RWPE1 (cell line): ENCODE measurements at regions not wholly inside any gene's neighbourhood (a gene's known extent, or its start where the extent isn't known, plus 50 kb on each side); places are given as distances from the start of the nearest gene placed in this dataset.
A peak's percentile ranks its signal among the peaks of the same experiment; 100 is the strongest.

Experiments
- CTCF ChIA-PET: fragments of 350-600 bp; sonication (Branson Sonifier 250); formaldehyde crosslinking; extraction: SDS; loops from one replicate; lab custom pipeline; 2021; lab: Yijun Ruan, JAX
- POLR2A ChIA-PET: fragments of 400-600 bp; formaldehyde crosslinking; extraction: SDS; loops from one replicate; lab custom pipeline; 2020; ENCODE audit warnings: antibody characterized with exemption; ENCODE audit not compliant: low non-redundant PET; lab: Yijun Ruan, JAX
- DNase-seq: peaks from one replicate; pipeline ENCODE4 v3.0.0; 2012; ENCODE audit warnings: low spot score
- H3K27ac ChIP-seq: fragments of 450-650 bp; 2 replicates; pipeline ENCODE4 v1.5.1; 2017
- TF ChIP-seq, protein P1 (sequence below): fragments of 450-650 bp; conservative IDR thresholded peaks from 2 replicates; pipeline ENCODE4 v1.5.1; 2017; ENCODE audit warnings: low read depth, mild to moderate bottlenecking

DNA sequence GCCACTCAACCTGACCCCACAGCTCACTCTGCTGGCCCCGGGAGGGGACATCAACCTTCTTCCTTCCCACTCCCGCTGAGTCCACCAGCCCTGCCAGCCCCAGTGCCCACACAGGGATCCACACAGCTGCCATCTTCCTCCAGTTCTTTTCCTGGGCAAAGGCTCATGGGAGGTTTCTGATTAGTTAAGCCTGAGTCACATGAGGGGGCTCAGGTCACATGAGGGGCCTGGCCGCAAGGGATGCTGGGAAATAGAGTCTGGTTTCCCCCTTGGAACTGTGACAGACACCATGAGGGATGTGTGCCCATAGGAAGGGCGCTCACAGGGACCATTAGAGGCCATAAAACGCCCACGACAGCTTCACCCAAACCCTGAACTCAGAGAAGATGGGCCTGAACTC is 228.7 kb upstream of the SFSWAP start:
- no peak for DNase-seq
- TF ChIP-seq, protein P1, sequence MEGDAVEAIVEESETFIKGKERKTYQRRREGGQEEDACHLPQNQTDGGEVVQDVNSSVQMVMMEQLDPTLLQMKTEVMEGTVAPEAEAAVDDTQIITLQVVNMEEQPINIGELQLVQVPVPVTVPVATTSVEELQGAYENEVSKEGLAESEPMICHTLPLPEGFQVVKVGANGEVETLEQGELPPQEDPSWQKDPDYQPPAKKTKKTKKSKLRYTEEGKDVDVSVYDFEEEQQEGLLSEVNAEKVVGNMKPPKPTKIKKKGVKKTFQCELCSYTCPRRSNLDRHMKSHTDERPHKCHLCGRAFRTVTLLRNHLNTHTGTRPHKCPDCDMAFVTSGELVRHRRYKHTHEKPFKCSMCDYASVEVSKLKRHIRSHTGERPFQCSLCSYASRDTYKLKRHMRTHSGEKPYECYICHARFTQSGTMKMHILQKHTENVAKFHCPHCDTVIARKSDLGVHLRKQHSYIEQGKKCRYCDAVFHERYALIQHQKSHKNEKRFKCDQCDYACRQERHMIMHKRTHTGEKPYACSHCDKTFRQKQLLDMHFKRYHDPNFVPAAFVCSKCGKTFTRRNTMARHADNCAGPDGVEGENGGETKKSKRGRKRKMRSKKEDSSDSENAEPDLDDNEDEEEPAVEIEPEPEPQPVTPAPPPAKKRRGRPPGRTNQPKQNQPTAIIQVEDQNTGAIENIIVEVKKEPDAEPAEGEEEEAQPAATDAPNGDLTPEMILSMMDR: no peak
- no peak overlapping the region for H3K27ac ChIP-seq
- ChIA-PET POLR2A (no interaction called here), CTCF (interaction anchor here (0.6 kb wide), 1 partner anchor 14 kb away, joined by 6 read pairs; no protein-coding TSS in a partner anchor)

DNA sequence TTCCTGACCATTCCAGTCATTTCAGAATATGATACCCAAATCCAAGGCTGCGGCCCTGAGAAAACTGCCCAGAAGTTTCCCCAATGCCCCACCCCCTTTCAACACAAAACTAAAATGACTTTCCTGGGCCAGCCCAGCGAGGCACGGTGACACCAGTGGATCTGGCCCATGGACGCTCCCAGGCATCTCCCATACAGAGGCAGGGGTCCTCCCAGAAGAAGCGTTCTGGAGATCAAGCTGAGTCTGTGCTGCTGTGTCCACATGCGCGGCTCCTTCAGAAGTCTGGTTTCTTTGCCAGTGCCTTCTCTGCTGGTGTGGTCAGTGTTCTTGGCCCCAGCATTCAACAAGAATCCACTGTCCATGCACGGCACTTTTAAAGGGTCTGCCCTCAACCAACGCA is 228.2 kb upstream of the SFSWAP start:
- no peak overlapping the region for H3K27ac ChIP-seq
- no peak for DNase-seq
- TF ChIP-seq, protein P1: no peak
- POLR2A ChIA-PET: no interaction called here
- CTCF ChIA-PET: no interaction called here

DNA sequence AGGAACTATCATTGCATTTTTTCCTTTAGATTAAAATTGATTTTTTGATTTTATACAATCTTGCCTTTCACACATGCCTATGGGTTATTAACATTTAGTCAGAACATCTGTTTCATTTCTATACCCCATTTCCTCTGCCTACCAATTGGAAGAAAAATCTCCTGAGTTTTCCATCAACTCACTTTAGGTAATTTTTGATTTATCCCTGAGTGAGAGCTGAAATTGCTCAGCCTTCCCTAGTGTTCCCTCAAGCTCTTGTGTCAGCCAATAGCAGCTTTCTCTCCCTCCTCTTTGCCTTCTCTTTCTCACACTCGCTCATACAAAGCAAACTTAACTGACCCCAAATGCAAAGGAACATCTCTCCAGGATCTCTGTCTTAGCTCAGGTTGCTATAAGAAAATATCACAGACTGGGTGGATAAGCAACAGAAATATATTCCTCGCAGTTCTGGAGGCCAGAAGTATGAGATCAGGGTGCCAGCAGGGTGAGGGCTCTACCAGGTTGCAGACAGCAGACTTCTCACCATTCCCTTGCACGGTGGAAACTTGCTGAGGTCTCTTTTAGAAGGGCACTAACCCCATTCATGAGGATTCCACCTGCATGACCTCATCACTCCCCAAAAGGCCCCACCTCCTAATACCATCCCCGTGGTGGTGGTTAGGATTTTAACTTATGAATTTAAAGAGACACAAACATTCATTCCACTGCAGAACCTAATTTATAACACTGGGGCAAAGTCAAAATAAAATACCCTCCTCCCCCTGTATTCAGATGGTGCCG is 224.2 kb upstream of the SFSWAP start:
- ChIA-PET POLR2A (no interaction called here), CTCF (no interaction called here)
- peak overlapping the region; percentile 78 for H3K27ac ChIP-seq
- TF ChIP-seq, protein P1: no peak
- no peak for DNase-seq

DNA sequence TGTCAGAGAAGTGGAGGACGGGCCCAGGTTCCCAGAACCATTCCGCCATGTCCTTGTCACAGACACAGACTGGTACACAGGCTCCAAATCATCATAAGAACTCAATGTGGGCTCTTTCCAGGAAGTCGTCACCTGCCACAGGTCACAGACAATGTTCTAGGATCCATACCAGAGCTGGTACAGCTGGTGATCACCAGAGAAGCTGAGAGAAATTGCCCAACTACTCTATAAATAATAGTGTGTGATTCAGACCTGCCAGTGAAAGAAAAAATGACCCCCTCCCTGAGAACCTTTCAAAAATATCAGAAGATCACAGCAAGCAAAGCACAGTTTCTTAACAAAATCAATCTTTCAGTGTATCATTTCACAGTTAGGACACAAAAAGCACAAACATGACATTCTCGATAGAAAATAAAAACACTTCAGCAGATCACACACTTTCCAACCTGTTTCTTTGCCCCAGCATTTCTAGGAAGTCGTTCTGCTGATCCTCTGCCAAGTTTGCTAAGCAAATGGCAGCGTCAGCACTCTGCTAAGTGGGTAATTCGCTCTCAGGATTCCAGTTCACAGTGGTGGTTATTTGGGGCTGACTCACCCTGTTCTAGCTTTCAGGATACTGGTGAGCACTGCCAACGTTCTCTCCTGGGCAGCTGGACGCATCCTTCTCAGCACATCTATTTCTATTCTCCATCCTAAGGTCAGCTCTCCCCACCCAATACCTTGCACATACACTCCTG is 223.3 kb upstream of the SFSWAP start:
- ChIA-PET CTCF (no interaction called here), POLR2A (interaction anchor here (0.6 kb wide), 1 partner anchor 468 kb away, joined by 3 read pairs; no protein-coding TSS in a partner anchor)

DNA sequence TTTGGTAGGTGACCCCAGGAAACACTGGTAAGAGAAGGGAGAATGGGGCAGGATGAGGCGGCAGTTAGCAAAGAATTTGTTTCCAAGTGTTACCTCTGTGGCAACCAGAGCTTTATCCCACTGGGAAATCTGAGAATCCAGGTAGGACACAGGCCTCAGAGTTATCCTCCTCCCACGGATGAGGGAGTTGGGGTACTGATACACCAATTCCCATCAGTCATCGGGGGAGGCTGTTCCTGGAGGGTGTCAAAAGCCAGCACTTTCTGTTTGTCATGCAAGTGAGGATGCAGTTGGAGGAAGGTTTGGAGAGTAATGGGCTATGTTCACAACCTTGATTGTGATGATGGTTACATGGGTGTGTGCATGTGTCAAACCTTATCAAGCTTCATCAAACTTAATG is 221.2 kb upstream of the SFSWAP start:
- TF ChIP-seq, protein P1: no peak
- no peak for DNase-seq
- no peak overlapping the region for H3K27ac ChIP-seq
- POLR2A ChIA-PET: no interaction called here
- CTCF ChIA-PET: no interaction called here

More for the DNA sequence above, 223.3 kb upstream of the SFSWAP start:
- TF ChIP-seq, protein P1: no peak
- peak overlapping the region; percentile 78 for H3K27ac ChIP-seq
- peak; percentile 41 for DNase-seq

DNA sequence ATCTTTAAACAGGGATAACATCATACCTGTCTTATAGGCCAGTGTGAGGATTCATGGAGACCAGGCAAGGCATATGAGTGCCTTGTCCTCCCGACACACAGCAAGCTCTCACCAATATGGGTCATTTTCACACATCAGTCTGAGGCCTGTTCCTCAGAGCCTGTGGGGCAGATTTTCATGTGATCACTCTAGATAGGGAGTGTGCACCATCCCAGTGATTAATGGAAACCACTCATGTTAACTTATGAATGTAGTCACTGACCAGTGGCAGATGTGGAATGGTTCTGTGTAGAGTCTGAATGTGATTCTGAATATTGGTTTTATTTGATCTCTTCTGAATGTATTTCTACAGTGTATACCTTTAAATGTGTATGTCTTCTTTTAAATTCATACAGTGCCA is 219.7 kb upstream of the SFSWAP start:
- DNase-seq: no peak
- TF ChIP-seq, protein P1: no peak
- H3K27ac ChIP-seq: no peak overlapping the region
- ChIA-PET POLR2A (no interaction called here), CTCF (no interaction called here)
